K562 (cell line): ENCODE measurements at regions not wholly inside any gene's neighbourhood (a gene's known extent, or its start where the extent isn't known, plus 50 kb on each side); places are given as distances from the start of the nearest gene placed in this dataset.

ENCODE experiments used
- EP300 ChIP-seq: IDR thresholded peaks from 2 replicates; pipeline ENCODE4 v1.6.1; 2012; ENCODE audit warnings: low read length, improper control_type of control experiment
- NFE2 ChIP-seq: IDR thresholded peaks from 2 replicates; pipeline ENCODE4 v1.6.1; 2014; ENCODE audit warnings: antibody characterized with exemption, low read depth
- TAF1 ChIP-seq: IDR thresholded peaks from 2 replicates; pipeline ENCODE4 v1.6.1; 2011; ENCODE audit warnings: mild to moderate bottlenecking, low read length, moderate library complexity; ENCODE audit not compliant: insufficient read depth, control insufficient read depth, severe bottlenecking; ENCODE audit errors: extremely low read depth
- YY1 ChIP-seq, 3 experiments: IDR thresholded peaks; 2 replicates each; pipeline ENCODE4 v1.6.1; 2011; ENCODE audit warnings: low read length in 2 of 3, mild to moderate bottlenecking in 2 of 3, moderate library complexity in 2 of 3, borderline replicate concordance in 1 of 3, control low read depth in 1 of 3, low read depth in 1 of 3; ENCODE audit not compliant: insufficient read depth in 3 of 3, insufficient replicate concordance in 2 of 3, control insufficient read depth in 1 of 3, insufficient read length in 1 of 3; ENCODE audit errors: extremely low read depth in 1 of 3
- ZZZ3 ChIP-seq: fragments of 450-650 bp; IDR thresholded peaks from 2 replicates; pipeline ENCODE4 v1.6.1; 2016; ENCODE audit warnings: antibody characterized with exemption, mild to moderate bottlenecking, moderate library complexity
- TF ChIP-seq, protein P1 (sequence below): fragments of 250-450 bp; sonication (Bioruptor Pico); IDR thresholded peaks from 2 replicates; pipeline ENCODE4 v1.5.0; 2021; ENCODE audit warnings: mild to moderate bottlenecking, moderate library complexity
- TF ChIP-seq, protein P2 (sequence below), 2 experiments: fragments of 450-650 bp; formaldehyde crosslinking in 1 of 2; IDR thresholded peaks; 2 replicates each; pipeline versions ENCODE4 v1.4.0 to v1.6.1; 2014 to 2020; ENCODE audit warnings: mild to moderate bottlenecking in 2 of 2, borderline replicate concordance in 1 of 2, low read depth in 1 of 2
- TF ChIP-seq, protein P3 (sequence below): sonication (generic); formaldehyde crosslinking; IDR thresholded peaks from 2 replicates; pipeline ENCODE4 v1.5.0; 2020; ENCODE audit warnings: missing genetic modification reagents

DNA sequence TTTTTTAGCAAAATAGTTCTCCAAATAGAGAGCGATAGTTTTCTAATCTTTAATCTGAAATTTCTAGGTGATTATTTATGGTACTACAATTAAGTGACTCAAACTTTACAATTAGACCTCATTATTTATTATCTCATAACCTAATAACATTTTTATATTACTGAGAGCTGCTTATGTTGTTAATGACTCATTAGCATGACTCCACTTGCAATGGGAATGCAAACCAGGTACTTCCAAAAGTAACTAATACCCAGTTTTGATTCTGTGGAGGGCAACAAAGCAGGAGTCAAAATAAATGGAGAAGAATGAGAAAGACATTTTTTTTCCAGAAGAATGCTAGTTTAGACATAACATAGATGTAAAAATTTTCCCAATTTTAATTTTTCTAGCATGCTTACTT lies 466.0 kb downstream of the PLK2 start:
- TF ChIP-seq EP300: no peak
- TF ChIP-seq TAF1: no peak
- no peak for TF ChIP-seq NFE2
- TF ChIP-seq, protein P1, sequence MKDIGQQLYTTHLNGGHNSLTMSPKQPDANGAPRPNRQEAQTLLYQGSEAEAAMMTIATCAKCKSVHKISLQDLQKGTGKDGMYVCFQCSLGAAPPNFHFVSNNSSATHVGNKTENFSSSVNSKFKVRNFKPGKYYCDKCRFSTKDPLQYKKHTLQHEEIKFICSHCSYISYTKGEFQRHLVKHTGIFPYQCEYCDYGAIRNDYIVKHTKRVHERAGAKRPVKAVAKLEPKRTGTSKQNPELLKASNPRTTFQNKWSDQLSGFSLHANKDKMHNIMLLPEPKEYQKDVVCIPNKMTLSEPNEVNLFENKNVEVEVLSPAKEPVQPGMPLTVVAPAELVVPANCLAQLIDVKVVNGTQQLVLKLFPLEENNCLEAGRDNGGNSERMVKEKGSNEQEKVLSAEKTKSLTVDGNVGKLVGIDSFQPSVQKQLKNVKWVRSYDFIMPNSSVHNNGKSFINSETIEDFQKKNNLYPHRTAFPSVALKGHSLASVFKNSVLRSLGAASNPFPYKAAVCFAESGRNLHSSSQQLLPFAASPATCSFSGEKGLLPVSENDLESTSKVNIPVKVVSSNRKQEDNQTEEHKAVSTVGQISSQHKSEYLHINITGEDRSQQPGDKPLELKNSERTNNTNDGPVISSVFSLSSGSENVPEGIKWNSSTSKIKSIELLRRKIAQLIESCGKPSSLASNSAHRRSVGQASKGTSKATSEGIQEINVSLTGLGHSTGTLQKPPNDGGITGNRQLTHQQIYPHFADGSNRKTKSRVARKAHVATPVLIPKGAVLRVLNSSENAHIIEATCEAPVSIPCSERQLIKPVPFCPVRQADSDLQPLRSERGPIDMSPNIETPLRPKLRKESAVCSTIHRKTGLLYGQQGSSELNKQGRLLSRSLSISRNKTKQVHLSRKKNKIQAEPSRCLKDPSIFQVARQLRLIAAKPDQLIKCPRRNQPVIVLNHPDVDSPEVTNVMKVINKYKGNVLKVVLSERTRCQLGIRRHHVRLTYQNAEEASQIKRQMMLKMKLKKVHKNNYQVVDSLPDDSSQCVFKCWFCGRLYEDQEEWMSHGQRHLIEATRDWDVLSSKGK (CRISPR knock-in tag): no peak
- no peak for TF ChIP-seq ZZZ3
- TF ChIP-seq, protein P2, sequence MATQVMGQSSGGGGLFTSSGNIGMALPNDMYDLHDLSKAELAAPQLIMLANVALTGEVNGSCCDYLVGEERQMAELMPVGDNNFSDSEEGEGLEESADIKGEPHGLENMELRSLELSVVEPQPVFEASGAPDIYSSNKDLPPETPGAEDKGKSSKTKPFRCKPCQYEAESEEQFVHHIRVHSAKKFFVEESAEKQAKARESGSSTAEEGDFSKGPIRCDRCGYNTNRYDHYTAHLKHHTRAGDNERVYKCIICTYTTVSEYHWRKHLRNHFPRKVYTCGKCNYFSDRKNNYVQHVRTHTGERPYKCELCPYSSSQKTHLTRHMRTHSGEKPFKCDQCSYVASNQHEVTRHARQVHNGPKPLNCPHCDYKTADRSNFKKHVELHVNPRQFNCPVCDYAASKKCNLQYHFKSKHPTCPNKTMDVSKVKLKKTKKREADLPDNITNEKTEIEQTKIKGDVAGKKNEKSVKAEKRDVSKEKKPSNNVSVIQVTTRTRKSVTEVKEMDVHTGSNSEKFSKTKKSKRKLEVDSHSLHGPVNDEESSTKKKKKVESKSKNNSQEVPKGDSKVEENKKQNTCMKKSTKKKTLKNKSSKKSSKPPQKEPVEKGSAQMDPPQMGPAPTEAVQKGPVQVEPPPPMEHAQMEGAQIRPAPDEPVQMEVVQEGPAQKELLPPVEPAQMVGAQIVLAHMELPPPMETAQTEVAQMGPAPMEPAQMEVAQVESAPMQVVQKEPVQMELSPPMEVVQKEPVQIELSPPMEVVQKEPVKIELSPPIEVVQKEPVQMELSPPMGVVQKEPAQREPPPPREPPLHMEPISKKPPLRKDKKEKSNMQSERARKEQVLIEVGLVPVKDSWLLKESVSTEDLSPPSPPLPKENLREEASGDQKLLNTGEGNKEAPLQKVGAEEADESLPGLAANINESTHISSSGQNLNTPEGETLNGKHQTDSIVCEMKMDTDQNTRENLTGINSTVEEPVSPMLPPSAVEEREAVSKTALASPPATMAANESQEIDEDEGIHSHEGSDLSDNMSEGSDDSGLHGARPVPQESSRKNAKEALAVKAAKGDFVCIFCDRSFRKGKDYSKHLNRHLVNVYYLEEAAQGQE (IDR thresholded peaks at IDR 0.05; ENCODE audit: borderline replicate concordance): no peak
- TF ChIP-seq, protein P2 (CRISPR knock-in tag; IDR thresholded peaks at IDR 0.05; ENCODE audit: low read depth): no peak
- no peak for TF ChIP-seq YY1 (IDR thresholded peaks at IDR 0.05; ENCODE audit: borderline replicate concordance in 1 of 3, control insufficient read depth in 1 of 3, extremely low read depth in 1 of 3, insufficient read depth in 3 of 3, insufficient read length in 1 of 3, insufficient replicate concordance in 2 of 3, low read depth in 1 of 3, low read length in 2 of 3)
- TF ChIP-seq, protein P3, sequence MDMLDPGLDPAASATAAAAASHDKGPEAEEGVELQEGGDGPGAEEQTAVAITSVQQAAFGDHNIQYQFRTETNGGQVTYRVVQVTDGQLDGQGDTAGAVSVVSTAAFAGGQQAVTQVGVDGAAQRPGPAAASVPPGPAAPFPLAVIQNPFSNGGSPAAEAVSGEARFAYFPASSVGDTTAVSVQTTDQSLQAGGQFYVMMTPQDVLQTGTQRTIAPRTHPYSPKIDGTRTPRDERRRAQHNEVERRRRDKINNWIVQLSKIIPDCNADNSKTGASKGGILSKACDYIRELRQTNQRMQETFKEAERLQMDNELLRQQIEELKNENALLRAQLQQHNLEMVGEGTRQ (CRISPR knock-in tag): no peak
